ENCODE measurements at regions not wholly inside any gene's neighbourhood (a gene's known extent, or its start where the extent isn't known, plus 50 kb on each side); places are given as distances from the start of the nearest gene placed in this dataset.

DNA sequence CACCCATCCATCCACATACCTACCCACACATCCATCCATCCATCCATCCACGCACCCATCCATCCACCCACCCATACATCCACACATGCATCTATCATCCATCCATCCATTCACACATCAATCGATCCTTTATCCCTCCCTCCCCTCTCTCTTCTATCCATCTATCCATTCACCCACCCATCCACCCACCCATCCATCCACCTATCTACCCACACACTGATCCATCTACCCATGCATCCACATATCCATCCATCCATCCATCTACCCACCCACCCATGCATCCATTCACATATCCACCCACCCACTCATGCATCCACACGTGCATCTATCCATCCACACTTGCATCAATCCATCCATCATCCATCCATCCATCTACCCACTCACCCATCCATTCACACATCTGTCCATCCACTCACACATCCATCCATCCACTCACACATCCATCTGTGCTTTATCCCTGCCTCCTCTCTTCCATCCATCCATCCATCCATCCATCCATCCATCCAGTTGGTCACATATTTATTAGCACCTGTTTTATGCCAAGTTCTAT lies 366.1 kb downstream of the CTTN start:
- no peak for DNase-seq (ENCODE audit: low spot score)

DNA sequence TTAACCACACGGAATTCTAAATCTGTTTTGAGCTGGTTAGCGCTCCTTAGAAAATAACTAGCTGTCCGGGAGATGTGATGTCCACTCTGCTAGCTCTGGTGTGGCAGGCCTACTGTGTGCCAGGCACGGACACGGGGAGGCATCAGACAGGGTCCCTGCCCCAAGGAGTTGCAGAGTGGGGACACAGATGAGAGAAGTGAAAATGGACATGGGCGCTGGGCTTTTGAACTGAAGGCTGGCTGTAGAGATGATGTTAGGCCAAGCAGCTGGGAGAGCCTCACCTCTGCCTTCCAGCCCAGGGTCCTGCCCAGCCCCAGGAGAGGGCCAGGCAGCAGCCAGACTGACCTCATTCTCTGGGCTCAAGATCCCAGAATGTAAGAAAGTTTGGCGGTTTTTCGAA lies 368.6 kb downstream of the CTTN start:
- DNase-seq (ENCODE audit: low spot score): no peak

DNA sequence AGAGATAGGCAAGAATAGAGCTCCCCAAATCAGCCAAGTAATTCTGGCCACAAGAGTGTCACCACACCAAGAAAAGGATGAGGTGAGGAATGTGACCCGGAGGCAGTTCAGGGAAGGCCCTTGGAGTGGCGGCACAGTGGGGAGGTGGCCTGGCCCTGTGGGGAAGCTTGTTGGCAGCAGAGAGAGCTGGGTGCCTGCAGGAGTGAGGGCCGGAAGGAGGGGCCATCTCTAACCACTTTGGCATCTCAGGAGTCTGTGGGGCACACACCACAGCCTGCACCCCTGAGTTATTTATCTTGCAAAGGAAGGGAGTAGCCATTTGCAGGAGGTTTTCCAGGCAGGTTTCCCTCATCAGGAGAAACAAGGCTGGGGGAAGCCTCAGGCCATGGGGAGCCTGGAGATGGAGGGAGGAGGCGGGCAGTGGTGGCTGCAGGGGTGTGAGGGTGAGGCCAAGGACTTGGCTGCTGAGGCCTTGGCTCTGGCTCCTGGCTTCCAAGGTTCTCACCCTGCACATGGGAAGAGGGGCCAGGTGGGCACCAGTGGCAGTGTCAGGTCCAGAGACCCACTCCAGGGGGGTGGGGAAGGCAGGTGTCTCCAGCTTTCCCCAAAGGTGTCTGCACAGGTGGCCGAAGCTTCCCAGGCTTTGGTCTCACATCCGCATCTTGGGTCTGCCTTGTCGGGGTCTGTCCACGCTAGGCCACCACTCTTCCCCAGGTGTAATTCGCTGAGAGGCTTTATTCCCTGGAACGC lies 370.2 kb downstream of the CTTN start:
- no peak for DNase-seq (ENCODE audit: low spot score)

DNA sequence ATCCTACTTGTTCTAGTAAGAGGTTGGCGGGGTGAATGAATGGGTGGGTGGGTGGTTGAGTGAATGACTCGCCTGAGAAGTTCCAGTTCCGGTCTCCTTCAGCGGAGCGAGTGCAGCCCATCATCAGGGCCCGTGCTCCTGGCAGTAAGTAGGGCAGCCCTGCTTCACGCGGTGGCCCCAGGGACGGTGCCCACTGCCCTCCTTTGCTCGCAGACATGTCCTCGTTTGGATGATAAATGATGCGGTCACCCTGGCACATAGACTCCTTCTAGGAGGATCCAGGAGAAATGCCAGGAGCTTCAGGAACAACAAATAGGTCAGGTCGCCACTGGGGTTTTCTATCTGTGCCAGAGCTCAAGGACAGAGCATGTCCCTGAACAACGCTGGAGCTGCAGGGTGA lies 370.8 kb downstream of the CTTN start:
- no peak for DNase-seq (ENCODE audit: low spot score)

DNA sequence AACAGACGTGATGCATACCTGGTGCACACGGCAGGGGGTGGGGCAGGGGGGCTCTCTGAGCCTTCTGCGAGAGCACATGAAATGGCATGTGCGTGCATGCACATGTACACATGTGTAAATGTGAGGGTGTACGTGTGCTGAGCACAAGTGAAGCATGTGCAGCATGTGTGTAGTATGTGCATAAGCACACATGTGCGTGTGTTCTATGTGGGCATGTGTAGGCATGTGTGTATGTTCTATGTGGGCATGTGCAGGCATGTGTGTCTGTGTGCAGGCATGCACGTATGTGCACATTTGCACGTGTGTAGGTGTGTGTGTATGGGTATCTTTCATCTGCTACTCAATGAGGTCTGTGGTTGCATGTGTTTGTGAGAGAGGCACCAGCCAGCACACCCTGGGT lies 371.2 kb downstream of the CTTN start:
- no peak for DNase-seq (ENCODE audit: low spot score)

DNA sequence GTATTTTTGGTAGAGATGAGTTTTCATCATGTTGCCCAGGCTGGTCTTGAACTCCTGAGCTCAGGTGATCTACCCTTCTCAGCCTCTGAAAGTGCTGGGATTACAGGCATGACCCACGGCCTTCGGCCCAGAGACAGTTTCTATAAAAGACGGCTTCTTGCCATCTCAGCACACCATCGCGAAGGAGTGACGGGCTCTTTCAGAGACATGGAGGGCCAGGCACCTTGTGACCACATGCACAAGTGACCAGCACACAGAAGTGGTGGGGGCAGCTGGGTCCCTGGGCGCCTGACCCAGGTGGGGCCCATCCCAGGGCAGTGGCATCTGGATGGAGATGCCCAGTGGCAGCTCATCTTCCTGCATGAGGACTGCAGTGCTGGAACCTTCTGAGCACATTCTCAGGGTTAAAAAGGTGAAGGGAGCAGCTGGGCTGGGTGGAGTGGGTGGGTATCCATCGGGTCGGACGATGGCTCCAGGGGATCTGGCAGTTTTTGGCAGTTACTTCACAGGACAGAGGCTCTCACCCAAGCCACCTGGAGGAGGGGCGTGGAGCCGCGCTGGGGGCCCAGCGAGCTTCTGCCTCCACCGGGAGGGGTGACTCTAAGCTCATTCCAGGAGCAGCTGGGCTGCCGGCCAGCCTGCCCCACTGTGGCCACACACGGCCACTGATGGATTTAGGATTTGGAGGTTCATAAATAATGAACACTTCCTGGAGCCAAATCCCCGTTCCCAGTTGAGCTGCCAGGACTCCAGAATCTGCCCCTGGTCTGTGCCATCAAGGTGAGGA lies 373.0 kb downstream of the CTTN start:
- DNase-seq (ENCODE audit: low spot score): no peak

DNA sequence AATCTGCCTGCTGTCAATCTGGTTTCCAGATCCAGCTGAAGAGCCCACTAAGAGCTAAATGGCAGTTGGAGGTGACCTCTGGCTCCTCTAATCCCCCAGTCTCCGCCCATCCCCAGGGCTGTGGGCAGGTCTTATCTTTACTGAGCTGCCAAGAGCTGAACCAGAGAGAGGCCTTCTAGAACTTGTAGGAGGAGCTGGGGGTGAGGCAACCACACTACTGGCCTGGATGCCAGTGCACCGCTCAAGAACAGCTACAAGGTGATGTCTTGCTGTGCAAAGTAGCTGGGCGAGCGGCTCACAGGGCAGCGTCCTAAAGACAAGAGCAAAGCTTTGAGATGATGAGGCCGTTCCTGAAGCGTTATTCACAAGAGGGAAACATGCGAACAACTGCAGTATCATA lies 374.6 kb downstream of the CTTN start:
- DNase-seq (ENCODE audit: low spot score): no peak

DNA sequence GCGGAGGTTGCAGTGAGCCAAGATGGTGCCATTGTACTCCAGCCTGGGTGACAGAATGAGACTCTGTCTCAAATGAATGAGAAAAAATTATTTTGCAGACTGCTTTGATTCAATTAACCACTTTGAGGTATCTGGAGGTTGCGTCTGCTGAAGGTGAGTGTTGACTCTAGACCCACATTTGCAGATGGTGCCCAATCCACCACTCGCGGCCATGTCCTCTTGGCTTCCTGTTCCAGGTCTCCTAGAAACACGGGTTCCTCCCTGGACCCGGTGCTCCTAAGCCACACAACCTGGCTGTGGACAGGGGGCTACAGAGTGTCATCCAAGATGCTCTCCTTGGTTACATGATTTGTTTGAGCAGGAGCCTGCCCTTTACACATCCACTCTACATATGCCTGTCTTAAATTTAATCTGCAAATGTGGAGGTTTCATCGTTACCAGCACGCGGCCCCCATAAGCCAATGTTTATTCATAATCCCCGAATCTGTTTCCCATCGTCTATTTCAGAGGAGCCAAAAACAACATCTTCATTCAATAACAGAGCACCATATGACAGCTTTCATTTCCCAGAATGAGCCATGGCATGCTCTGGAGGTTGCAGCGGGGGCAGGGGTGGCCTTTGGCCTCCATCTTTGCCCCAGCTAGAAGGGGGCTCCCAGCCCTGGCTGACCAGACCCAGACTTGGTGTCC lies 377.2 kb downstream of the CTTN start:
- no peak for DNase-seq (ENCODE audit: low spot score)

DNA sequence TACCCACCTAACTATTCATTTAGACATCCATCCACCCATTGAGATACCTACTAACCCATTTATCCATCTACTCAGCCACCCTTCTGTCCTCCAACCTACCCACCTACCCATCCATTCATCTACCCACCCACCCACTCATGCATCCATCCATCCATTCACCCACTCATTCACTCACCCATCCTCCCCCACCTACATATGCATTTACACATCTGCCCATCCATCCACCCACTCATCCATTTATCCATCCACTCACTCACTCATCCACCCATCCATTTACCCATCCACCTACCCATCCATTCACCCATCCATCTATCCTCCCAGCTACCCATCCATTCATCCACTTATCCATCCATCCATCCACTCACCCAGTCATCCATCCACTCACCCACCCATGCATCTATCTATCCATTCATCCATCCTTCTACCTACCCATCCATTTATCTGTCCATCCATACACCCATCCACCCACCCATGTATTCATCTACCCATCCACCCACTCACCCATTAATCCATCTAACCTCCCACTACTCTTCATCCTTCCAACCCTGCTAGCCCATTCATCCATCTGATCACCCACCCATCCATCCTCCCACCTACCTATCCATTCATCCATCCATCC lies 378.7 kb downstream of the CTTN start:
- DNase-seq (ENCODE audit: low spot score): no peak

DNA sequence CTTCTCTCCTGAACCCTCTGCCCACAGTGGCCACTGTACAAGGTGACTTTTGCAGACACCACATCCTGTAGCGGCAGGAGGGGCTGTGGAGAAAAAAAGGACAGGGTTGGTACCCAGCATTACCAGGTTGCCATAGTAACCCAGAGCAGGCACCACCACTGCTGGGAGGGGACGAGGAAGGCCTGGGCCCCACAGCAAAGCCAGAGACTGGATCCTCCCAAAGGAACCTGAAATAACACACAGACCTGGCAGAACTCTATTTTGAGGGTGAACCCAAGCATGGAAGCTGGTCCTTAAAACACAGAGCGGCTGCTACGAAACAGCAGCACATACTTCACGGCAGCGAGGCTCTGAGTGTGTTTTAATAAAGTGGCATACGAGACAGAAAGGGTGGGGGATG lies 380.6 kb downstream of the CTTN start:
- no peak for DNase-seq (ENCODE audit: low spot score)

DNA sequence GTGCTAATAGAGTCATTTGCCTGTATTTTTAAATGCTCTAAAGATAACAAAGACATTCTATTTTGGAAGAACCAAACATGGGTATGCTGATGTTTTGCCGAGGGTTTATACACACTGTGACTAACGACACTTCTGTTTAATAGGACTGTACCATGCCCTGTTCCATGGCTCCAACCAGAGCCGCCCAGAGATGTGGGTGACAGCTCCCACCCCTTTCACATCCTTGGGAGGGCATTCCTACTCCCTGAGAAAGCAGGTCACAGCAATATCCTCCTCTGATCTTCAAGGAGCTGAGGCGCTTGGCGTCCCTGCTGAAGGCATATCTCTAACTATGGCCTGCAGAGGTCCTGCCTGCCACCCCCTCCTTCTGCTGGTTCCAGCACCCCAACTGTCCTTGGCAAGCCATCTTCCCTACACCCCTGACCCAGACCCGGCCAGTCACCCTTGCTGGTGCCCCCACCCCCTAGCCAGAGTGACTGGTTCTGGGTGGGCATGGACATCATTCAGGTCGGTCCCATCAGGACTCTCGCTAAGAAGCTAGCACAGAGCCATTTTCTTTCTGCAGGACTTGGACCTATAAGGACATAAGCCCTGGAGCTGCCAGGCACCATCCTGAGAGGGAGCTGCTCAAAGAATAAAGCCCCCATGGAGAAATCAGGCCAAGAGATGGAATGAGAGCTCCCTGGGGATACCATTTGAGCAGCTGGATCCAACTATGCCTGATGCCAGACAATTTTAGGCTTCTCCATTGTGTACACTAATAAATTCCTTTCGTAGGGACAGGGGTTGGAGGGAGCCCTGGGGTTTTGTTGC lies 381.3 kb downstream of the CTTN start:
- DNase-seq (ENCODE audit: low spot score): no peak

DNA sequence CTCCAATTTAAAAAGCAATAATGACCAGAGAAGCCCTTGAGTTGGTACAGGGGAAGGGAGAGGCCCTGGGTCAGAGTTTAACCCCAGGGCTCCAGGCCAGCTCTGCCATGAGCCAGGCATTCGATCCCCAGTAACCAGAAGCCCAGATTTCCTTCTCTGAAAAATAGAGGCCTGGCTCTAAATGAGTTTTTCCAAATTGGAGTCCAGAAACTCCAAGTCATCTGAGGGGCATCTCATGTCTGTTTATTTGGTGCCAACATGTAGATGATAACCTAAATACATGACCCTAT lies 381.9 kb downstream of the CTTN start:
- DNase-seq (ENCODE audit: low spot score): no peak

DNA sequence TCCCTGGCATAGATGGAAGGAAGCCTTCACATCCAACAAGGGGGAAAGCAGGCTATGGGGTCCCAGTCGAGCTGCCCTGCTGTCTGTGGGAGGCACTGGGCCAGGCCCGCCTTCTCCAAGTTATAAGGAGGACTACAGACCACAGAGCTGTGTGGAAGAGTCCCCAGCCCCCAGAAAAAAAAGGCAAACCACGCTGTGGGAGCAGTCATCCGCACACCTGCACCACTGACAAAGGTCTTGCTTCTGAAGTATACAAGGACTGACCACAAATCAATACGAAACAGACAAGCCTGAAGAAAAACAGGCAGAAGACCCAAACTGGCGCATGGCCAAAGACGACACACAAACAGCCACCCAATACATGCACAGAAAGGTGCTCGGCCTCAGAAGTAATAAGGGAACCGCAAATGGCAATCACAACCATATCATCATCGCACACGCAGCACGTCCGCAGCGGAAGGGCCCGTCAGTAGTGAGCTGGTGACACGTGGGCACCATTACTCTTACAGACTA lies 384.1 kb downstream of the CTTN start:
- DNase-seq (ENCODE audit: low spot score): no peak

DNA sequence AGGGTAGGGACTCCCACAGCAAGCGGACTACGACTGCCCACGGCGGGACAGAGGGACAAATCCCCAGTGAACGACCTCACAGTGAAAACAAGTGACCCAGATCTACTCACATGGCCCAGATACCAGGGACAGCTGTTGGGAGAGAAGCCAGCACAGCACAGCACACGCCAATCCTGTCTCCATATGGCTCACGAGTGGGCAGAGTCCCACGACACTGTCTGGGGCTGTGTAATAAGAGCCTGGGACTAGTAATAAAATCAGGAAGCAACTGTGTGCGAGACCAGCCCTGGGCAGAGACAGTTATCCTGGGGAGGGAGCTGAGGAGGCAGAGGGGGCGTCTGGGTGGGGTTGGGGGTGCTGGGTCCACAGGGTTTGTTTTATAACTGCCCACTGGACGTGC lies 385.0 kb downstream of the CTTN start:
- DNase-seq (ENCODE audit: low spot score): no peak

DNA sequence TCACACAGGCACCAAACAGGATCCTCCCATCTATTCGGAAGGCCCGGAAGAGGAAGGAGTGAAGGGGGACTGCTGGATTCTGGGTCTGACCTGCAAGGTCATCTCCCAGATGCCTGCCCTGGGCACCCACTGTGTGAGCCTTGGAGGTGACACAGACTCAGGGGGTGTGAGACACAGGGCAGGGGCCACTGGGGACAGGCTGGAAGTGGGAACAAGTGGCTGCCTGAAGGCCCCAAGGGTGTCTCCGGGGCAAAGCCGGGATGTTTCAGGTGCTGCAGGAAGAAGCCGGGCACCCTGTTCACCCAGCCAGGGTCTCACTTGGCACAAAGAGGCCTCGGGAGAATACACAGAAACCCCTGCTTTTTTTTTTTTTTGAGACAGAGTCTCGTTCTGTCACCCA lies 385.5 kb downstream of the CTTN start:
- DNase-seq (ENCODE audit: low spot score): no peak

DNA sequence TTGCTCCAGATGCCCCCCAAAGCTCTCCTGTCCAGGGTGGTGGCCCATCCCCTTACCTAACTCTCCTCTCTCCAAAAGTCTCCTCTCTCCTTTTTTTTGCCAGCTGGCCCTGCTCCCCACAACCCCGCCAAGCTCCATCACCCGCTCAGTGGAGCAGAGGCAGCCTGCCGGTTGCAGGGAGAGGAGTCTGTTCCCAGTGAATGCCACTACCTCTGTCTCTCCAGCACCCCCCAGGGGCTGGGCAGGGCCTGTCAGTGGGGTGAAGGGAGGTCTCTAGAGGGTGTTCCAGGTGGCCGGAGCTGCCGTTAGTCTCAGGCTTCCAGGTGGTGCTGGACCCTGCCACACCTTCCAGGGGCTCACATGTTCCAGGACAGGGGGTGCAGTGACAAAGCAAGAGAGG lies 387.0 kb downstream of the CTTN start:
- no peak for DNase-seq (ENCODE audit: low spot score)

DNA sequence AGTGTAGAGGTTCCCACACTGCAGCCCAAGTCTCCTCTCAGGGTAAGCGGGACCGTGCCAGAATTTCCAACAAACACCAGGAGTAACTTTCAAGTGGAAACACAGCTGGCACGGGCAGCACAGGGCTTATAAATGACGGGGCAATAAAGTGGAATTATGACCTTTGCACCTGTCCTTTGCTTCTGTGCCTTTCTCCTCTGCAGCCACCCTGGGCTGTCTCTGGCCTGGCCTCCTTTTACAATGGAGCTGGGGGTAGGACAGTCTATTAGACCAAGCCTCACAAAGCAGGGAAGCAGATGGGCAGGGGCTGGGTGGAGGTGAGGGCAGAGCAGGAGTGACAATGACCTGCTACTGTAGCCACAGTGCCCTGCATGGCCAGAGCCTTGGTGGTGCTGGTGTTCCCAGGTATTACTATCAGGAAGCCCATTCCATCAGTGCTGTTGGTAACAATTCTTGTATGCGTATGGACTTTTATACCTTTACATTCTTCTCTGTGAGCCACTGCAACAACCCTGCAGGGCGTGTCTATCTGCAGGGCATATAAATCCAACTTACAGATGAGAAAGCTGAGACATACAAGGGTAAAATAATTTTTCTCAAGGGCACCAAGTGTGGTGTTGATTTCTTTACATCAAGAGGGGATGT lies 387.8 kb downstream of the CTTN start:
- DNase-seq (ENCODE audit: low spot score): no peak

DNA sequence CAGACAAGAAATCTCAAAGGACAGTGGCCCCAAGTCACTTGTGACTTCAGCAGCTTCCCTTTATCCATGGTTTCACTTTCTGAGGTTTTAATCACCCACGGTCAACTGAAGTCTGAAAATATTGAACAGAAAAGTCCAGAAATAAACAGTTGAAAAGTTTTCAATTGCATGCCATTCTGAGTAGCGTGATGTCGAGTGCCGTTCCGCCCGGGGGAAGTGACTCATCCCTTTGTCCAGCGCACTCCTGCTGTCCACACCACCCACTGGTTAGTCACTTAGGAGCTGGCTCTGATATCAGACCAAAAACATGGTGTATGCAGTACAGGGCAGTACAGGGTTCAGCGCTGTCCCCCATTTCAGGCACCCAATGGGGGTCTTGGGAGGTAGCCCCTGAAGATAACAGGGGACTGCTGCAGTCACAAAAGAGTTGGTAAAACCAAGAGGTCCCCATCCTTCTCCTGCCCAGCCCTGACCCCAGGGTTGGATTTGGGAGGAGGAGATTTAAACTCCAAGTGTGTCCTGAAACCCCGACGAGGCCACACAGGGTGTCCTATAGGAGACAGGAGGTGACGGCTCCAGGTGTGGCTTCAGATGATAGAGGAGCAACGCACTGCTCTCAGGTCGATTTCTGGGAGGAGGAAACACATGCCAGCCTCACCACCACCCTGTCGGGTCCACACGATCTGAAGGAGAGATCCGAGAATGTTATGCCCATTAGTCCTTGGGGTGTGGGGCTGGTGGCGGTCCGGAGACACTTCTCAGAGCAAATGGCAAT lies 390.1 kb downstream of the CTTN start:
- DNase-seq (ENCODE audit: low spot score): no peak

DNA sequence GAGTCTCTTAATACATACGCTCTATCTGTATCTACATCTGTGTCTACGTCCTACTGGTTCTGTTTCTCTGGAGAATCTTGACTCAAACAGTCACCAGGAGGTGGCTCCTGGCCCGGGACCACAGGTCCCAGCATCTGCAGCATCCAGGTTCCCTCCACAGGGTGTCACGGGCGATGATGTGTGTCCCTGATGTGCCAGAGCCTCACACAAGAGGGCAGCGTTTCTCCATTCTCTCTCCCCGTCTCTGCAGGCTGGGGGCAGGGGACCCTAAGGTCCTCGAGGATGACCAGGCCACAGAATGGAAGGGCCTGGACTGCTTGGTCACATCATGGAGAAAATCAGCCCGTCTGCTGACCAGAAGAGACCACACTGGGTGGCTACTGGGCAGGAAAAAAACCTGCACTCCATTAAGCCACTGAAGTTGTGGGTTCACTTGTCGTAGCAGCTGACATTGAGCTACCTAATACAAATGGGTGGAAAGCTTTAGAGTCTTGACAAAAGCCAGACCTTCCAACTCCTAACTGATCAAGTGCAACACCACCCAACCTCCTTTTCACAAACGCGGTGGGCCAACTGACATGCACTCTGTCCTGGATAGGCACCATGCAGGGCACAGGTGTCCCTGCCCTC lies 392.5 kb downstream of the CTTN start:
- no peak for DNase-seq (ENCODE audit: low spot score)

All from hematopoietic multipotent progenitor cell treated with erythropoietin and hydrocortisone succinate and interleukin-3 and kit ligand, for 15 days (in vitro differentiated cells).